HT1080 (cell line): ENCODE measurements at regions not wholly inside any gene's neighbourhood (a gene's known extent, or its start where the extent isn't known, plus 50 kb on each side); places are given as distances from the start of the nearest gene placed in this dataset.
"Not testable (repeated sequence)": the region's sequence is repeated elsewhere in the genome, so short reads cannot be mapped to it uniquely, and the experiment has no call there.

Experiments used
- DNase-seq: peaks from one replicate; pipeline ENCODE4 v3.0.0-alpha.2; 2015; ENCODE audit warnings: low read depth

DNA sequence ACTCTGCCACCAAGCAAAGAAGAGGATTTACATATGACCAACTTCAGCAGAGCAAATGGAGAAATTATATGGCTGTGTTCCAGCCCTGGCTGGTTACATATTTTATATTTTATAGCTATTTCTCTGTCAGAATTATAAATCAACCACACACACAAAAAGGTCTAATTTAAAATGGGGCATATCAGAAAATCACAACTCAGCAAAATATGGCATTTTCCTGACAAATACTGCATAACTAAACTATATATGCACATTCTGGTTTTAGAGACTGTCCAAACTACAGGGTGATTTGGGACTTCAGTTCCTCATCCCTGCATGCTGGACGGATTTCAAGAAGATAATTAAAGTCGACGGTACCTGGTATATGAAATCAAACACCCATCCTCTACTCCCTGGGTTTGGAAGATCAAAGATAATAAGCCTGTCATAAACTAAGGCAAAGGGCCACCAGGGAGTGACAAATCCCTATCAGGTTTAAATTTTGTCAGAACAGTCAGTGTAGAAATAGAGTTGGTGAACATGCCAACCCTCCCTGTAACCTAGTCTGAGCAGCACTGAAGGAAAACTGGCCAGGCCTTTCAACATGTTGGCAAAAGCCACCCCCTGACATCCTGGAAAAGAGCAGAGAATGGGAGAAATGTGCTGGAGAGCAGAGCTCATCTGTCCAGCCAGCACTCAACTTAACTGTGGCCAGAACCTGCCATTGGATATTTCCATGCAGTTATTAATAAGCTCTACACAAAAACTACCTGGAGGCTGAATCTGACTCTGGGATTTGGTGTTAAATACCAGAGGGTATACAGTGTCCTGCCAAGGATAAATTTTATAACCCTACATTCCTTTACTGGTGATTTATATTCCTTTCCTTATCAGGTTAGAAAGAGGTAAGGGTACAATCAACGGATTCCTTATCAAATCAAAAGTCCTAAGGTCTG, 235.7 kb downstream of the ENC1 start:
- DNase-seq, result no peak

DNA sequence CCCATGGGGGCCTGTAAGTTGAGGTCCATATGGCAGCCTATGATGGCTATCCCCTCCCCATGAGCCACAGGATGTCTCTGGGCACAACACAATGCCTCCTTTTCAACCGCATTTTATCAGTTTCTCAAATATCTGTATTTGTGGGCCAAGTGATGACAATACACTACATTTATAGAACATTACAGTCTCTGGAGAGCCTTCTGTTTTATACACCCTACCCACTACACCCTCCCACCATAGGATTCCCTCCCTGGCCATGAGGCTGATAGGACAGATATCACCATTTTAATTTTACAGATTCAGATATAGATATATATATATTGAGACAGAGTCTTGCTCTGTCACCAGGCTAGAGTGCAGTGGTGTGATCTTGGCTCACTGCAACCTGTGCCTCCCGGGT, 236.8 kb downstream of the ENC1 start:
- no peak for DNase-seq

DNA sequence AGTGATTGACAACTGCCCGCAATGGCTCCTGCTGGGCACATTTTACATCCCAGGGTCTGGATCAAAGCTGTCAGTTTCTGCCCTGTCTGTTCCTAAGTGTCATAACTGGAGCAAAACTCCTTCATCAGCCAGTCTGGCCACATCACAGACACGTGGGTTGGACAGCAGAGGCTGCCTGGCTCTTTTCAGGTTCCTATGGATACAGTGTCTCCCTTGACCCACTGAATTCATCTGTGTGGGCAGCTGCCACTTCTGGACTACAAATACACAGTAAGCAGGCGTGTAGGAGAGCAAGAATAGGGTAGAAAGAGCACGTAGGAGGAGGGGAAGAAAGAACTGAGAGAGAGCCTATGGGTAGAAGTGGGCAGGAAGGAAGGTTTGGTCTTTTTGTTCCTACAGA, 238.0 kb downstream of the ENC1 start:
- DNase-seq, result no peak

DNA sequence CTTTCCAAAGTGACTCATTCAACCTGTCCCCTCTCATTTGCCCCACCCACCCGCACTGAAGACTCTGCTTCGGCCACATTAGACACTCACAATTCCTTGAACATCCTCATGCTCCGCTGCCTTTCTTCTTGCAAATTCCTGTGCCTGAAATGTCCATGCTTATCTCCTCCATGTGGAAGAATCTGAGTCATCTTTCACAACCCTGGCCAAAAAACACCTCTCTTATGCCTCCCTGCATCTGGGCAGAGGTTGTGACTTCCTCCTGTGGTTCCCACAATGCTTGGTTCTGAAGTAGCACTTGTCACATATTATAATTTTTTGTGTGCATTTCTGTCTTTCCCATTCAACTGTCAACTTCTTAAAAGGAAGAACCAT, 238.6 kb downstream of the ENC1 start:
- DNase-seq, result peak; percentile 43

DNA sequence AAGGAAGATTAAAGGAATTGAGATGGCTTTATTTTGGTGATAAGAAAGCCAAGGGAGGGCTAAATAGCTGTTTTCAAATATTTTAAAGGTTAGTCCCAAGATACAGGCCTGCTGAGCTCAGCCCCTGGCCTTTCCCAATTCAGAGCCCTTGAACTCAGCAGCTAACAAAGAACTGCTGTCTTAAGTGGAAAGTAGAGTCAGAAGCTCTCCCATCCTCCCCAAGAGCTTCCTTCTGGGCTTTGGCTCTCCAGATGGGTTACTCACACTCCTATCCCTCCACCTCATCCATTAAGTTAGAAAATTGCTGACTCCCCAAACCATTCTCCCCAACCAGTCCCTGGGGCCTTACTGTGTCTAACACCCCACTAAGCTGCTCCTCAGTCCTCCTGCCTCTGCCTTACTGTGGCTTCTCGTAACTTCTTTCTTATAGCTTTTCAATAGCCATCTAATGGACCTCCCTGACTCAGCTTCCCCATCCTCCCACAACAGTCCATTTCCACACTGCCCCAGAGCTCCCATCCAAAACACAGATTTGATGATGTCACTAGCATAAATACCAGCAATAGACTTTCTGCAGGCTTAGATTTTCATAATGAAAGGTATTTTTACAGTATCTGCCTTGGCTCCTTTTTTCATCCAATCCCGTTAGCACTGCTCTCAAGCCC, 239.1 kb downstream of the ENC1 start:
- DNase-seq, result no peak

DNA sequence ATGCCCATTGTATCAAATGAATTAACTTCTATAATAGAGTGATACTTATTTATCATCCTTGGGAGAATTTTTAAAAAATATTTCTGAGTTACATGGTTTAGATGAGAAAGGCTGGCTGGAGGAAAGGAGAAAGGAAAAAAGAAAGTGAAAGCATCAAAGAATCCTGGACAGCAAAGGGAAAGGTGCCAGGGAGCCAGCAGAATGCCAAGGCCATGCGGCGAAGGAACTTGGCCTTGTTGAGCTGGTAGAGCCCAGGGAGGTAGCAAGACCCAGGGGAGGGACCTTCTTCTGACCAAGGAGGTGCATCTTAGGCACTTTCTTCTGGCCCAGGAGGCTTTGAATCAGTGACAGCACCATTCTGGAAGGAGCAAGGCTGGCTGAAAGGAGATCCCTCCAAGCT, 240.5 kb downstream of the ENC1 start:
- DNase-seq, result no peak

DNA sequence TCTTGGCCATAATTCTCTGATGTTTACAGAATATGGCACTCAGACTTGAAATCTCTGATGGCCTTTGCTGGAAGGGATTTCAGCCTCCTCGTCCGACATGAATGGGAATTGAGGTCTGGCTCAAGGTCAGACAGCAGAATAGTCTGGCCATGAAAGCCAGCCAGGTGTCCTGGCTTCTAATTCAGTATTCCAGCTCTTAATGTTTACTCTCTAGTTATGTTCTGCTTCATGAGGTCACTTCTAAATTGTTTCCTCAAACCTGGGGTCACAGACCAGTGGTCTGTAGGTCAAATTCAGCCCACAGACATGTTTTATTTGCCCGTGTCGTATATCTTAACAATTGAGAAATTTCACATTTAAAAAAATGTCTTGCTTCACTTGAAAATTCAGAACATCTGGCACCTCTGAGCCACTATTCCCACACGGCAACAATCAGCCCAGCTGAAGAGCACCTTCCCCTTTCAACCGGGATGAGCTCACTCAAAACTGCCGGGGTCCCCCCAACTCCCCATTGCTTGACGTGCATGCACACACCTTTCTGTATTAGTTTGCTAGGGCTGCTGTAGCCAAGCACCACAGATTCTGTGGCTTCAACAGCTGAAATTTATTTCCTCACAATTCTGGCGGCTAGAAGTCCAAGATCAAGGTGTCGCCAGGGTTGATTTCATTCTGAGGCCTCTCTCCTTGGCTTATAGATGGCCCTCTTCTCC, 243.5 kb downstream of the ENC1 start:
- no peak for DNase-seq

DNA sequence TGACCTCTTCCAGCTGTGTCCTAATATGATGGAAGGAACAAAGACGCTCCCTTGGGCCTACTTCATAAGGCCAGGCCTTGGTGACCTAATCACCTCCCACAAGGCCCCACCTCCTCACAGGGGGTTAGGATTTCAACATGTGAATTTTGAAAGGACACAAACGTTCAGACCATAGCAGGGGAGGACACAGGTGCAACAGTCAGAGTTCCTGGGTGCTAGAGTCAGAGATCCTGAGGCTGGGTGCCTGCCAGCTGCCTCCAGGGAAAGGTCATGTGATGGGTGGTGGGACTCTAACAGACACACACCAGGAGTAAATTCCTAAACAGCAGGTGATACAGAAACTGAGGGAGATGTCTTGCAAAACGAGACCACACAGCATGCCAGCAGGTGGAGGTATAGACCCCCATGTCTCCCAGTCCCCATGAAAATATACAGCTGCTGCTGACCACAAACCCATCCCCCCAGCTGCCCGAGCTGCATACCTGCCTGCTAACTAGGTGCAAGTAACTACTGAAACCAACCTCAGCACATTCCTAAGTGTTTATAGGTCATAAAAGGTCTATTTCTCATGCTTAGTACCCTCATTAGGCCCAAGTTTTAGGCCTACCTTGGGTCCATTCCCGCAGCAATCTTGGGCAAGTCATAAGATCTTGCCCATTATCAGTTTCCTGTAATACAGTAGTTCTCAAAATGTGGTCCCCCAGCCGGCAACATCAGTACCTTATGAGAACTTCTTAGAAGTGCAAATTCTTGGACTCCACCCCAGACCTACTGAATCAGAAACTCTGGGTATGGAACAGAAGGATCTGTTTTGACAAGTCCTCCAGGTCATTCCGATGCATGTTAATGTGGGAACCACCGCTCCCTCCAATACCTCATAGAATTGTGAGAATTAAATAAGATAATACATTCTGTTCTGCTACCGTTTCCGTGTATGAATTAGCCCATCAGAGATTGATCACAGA, 245.3 kb downstream of the ENC1 start:
- peak; percentile 27 for DNase-seq

DNA sequence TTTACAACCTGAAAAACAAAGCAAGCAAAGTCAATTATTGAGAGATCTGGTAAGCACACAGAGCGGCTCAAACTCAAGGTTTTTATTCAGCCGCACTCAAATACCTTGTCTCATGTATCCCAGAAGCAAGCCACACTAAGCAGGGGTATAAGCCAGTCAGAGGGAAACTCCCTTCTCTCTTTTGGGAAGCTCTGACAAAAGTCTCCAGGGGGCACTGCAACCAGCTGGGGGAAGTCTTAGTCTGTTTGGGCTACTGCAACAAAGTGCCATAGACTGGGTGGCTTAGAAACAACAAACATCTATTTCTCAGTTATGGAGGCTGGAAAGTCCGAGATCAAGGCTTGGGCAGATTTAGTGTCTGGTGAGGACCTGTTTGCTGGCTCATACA, 246.0 kb downstream of the ENC1 start:
- DNase-seq, result no peak

DNA sequence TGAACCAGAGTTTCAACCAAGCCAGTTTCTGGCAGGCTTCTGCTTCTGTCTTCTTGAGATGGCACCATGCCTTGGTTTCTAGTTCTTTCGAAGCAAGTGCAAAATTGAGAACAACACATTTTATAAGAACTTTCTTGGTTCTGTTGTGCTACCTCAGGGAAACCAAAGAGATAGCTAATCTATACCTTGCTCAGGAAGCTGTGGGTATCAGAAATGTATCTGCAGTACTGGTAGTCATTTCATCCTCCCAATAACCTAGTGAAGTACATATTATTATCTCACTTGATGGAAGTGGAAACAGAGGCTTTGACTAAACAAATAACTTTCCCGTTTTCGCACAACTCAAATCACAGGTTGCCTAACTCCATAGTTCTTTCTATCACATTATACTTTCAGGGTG, 246.6 kb downstream of the ENC1 start:
- no peak for DNase-seq

DNA sequence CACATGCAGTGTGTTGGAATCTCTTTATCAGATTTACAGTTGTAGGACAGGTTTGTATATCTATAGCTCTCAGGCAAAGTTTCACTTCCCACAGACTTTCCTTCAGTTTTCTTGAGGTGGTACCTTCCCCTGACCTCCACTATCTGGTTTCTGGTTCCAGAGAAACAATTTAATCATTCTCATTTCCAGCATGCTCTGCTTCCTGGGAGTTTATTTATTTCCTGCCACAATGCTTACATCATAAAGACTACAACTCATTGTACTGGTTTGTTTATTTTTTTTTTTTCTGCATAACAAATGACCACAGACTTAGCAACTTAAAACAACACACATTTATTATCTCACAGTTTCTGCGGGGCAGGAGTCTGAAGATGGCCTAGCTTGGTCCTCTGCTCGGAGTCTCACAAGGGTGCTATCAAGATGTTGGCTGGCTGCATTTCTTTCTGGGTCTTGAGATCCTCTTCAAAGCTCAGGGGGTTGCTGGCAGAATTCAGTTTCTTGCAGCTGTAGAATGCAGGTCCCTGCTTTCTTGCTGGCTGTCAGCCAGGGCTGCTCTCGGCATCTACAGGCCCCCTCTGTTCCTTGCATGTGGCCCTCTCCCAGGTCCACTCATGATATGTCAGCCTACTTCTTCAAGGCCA, 247.7 kb downstream of the ENC1 start:
- no peak for DNase-seq

DNA sequence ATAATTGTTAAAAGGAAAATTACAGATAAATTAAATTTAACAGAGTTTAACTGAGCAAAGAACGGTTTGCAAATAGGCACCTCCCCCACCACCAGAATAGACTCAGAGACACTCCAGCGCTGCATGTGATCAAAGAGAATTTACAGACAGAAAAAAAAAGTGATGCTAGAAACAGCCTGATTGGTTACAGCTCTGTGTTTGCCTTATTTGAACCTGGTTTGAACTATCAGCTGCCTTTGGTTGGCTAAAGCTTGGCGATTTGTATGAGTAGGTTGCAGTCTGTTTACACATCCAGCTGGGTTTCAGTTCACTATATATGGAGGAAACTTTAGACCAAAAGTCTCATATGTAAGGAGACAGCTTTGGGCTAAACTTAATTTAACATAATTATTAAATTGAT, 249.1 kb downstream of the ENC1 start:
- DNase-seq, result no peak

DNA sequence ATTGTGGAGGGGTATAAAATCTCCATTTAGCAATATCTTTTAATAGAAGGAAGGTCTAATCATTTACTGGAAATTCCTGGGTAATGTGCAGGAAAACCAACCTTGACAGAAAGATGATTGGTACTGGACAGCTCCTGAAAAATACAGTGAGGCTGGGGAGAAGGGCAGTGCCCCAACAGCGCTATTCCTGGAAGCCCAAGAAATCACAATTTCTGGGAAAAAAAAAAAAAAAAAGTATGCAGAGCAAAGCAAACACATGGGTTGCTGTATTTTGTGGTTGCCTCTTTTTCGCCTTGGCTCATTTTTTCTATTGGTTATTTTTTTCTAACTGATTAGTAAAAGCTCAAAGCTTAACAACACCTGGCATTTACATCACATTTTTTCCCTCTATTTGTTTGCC, 249.7 kb downstream of the ENC1 start:
- no peak for DNase-seq

DNA sequence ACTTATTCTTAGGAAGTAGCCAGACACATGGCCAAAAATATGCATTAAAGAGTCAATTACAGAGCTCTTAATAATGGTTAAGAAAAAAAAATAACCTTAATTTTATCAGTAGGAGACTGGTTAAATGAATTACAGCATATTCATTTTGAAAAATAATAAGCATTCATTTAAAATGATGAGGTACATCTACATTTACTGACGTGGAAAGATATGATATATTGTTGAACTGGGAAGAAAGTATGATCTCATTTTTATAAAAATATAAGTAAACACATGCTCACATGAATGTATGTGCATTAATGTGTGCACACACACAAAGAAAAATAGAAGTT, 250.3 kb downstream of the ENC1 start:
- no peak for DNase-seq

DNA sequence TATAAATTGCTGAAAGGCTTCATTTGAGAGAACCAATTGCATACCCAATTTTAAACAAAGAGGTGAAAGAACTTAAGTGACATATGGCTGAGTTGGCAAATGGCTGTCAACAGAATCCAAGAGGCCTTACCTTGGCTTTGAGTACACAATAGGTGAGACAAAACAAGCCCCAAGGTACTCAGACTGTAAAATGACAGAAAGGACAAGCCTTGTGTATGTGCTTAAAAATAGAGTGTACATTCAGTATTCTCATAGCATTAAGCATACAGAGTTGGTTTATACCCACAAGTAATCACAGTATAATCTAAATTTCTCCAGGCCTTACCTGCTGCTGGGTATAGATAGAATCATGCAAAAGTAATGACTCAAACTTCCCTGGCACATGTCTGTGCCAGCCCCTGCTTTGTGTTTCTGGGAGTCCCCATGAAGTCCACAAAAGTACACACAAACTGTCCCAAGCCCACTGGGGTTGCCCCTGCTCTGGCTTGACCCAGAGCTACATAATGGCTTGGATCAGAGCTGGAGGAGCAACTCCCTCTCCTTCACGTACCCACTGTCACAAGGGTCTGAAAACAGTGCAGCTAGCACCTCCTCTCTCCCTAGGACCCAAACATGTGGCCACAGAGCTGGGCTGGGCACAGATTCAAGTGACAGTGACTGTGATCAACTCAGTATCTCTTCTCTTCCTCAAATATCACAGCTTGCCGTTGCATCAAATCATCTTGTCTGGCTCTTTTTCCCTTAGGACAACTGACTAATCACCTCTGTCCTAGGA, 250.8 kb downstream of the ENC1 start:
- DNase-seq, result no peak

DNA sequence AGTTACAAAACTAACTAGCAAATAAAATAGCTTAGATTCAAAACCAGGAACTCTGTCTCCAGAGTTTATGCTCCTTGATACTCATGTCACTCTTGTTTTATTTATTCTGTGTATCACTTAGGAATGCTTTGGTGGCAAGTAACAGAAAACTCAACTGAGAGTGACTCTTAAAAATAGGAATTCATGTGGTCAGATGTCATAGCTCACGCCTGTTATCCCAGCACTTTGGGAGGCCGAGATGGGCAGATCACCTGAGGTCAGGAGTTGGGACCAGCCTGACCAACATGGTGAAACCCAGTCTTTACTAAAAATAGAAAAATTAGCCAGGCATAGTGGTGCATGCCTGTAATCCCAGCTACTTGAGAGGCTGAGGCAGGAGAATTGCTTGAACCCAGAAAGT, 252.1 kb downstream of the ENC1 start:
- not testable (repeated sequence) for DNase-seq

DNA sequence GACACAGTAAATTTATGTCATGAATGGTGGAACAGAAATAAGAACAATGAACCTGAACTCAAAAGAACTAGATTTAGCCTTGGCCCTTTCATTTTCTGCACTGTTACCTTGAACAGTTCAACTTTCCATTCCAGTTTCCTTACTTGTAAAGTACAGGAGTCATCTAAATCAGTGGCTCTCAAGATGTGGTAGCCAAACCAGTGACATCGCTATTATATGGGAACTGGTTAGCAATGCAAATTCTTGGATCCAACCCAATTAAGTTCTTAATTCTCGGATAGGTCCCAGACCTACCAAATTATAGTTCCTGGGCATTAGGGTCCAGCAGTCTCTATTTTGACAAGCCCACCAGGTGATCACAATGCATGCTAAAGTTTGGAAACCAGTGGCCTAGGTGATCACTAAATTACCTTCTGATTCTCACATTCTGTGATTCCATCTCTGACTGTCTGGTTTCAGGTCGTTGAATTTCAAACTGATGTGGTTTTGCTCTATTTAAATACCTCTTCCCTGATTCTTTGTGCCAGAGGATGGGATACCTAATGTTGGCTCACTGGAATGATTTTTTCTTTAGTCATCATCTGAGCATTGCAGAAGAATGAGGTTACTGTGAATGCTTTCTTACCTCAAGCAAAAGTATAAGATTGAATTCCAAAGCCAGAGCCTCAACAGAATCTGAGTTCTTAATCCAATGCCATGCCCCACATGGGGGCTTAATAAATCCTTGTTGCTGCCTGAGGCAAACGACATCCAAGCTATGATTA, 253.8 kb downstream of the ENC1 start:
- DNase-seq, result peak; percentile 90

DNA sequence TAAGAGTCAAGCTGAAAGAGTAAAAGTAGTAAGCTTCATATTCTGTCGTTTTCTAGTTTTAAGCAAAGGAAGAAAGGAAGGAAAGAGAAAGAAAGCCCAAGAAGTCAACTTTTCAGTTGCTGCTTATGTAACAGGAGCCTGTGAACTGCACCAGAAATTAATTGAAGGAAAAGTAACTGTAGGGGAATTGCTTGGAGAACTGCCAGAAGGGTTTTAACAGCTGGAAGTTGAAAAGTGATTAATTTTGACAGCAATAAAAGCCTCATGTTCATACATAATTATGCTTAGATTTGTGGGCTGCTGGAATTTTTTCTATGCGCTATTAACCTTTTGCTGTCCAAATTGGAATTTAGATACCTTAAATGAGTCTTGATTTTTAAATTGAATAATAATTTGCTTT, 255.7 kb downstream of the ENC1 start:
- DNase-seq, result no peak

DNA sequence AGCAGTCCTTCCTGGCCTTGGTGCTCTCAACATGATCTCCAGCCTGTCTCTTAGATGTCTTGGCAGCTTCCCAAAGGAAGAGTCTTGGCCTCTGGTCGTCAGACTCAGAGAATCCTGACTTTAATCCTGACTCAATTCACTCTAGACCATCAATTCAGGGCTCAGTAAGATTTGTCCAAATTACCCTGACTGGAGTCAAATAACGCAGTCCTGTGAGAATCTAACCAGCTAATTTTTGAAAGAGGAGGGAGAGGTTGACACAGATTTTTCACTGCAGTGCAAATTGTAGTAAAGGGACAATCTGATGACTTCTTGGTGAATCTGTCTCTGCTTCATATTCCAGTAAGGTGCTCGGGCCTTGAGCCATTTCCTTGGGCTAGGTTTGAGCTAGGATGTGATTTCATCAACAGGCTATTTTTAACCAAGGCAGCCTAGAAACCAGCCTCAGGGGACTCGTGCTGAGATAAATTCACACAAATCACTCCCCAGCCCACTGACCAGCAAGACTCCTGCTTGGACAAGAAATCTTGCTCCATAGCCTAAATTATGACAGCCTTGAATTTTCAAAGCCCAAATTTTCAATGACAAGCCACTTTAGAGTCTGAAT, 257.4 kb downstream of the ENC1 start:
- DNase-seq, result peak; percentile 40
